AG09319 (cell line): ENCODE measurements at regions not wholly inside any gene's neighbourhood (a gene's known extent, or its start where the extent isn't known, plus 50 kb on each side); places are given as distances from the start of the nearest gene placed in this dataset.

Experiments used
- DNase-seq: peaks from one replicate; pipeline ENCODE4 v3.0.0-alpha.2; 2010; ENCODE audit warnings: low read depth; ENCODE audit errors: extremely low read depth
- CTCF ChIP-seq: IDR thresholded peaks from 2 replicates; pipeline ENCODE4 v1.5.1; 2011; ENCODE audit warnings: low read depth, mild to moderate bottlenecking, inconsistent platforms, low read length, moderate library complexity

- DNase-seq = no peak
- no peak for TF ChIP-seq CTCF
Measured at GRCh38 chr2:173690349-173690748, 274.8 kb downstream of the SP3 start.

GRCh38 chr2:173692068-173692467 lies 273.1 kb downstream of the SP3 start:
- TF ChIP-seq CTCF = no peak
- DNase-seq = no peak

GRCh38 chr2:173693044-173693589 lies 272.1 kb downstream of the SP3 start:
- TF ChIP-seq CTCF = no peak
- DNase-seq = no peak

- DNase-seq = no peak
- TF ChIP-seq CTCF = no peak
Measured at GRCh38 chr2:173696274-173696673, 268.9 kb downstream of the SP3 start.

GRCh38 chr2:173697929-173698328 lies 267.2 kb downstream of the SP3 start:
- no peak for DNase-seq
- no peak for TF ChIP-seq CTCF

GRCh38 chr2:173705656-173706055 lies 259.5 kb downstream of the SP3 start:
- DNase-seq = no peak
- TF ChIP-seq CTCF = no peak

GRCh38 chr2:173706936-173707335 lies 258.2 kb downstream of the SP3 start:
- TF ChIP-seq CTCF = no peak
- DNase-seq = no peak
